ENCODE measurements at regions not wholly inside any gene's neighbourhood (a gene's known extent, or its start where the extent isn't known, plus 50 kb on each side); places are given as distances from the start of the nearest gene placed in this dataset.

DNA sequence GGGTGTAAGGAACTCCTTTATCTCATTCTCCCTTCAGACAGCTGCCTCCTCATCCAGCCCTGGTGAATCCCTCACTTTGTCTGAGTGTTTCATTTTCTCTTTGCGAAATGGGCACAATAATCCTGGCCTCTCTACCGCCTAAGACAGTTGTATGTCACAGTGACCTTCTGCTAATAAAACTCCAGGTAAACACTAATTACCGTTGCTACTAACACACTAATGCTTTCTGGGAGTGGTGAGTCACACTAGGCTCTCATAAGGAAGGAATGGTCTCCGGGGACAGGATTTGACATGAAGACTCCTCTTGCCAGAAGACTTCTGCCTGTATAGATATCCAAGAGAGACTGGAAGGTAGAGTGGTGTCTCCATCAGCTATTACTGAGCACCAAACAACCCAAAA lies 71.7 kb upstream of the SNRK start:
- Histone ChIP-seq H3K27me3 (peaks cover 0 to 6% of the 10 kb centered on the region in 2 donors), H3K4me3 (no peak overlapping the region), H3K36me3 (no peaks in the 10 kb centered on the region), H3K9me3 (no peaks in the 10 kb centered on the region), H3K27ac (no peak overlapping the region), H3K4me1 (peaks cover 0 to 11% (median 9%) of the 10 kb centered on the region in 4 donors)
- TF ChIP-seq, protein P1, sequence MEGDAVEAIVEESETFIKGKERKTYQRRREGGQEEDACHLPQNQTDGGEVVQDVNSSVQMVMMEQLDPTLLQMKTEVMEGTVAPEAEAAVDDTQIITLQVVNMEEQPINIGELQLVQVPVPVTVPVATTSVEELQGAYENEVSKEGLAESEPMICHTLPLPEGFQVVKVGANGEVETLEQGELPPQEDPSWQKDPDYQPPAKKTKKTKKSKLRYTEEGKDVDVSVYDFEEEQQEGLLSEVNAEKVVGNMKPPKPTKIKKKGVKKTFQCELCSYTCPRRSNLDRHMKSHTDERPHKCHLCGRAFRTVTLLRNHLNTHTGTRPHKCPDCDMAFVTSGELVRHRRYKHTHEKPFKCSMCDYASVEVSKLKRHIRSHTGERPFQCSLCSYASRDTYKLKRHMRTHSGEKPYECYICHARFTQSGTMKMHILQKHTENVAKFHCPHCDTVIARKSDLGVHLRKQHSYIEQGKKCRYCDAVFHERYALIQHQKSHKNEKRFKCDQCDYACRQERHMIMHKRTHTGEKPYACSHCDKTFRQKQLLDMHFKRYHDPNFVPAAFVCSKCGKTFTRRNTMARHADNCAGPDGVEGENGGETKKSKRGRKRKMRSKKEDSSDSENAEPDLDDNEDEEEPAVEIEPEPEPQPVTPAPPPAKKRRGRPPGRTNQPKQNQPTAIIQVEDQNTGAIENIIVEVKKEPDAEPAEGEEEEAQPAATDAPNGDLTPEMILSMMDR (IDR thresholded peaks at IDR 0.05), result no peak
- intact Hi-C loops (cut with DNase I; ENCODE audit: low total_unique reads), result no loop called here
- DNase-seq, result no peak

DNA sequence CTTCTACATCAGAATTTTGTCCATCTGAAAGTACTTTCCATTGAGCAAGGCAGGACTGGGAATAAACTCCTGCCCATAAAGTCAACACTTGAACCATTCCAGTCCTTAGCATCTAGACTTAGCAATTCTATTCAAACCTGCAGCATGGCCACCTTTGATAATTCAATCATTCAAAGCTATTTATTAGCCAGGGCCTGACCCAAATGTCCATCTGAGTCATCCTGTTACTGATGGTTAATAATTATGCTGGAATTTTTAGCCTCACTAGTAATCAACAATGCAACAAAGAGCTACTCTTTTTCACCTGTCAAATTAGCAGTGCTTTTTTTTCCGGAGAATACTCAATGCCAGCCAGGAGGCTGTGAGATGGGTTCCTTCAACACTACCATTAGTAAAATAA lies 72.7 kb upstream of the SNRK start:
- H3K27me3 ChIP-seq, result peaks cover 0 to 3% of the 10 kb centered on the region in 2 donors
- H3K4me3 ChIP-seq, result no peak overlapping the region
- TF ChIP-seq, protein P1 (IDR thresholded peaks at IDR 0.05), result no peak
- no peaks in the 10 kb centered on the region for H3K36me3 ChIP-seq
- H3K27ac ChIP-seq, result no peak overlapping the region
- DNase-seq, result no peak
- intact Hi-C loops (cut with DNase I; ENCODE audit: low total_unique reads), result no loop called here
- H3K4me1 ChIP-seq, result peaks cover 0 to 11% (median 9%) of the 10 kb centered on the region in 4 donors
- no peaks in the 10 kb centered on the region for H3K9me3 ChIP-seq

DNA sequence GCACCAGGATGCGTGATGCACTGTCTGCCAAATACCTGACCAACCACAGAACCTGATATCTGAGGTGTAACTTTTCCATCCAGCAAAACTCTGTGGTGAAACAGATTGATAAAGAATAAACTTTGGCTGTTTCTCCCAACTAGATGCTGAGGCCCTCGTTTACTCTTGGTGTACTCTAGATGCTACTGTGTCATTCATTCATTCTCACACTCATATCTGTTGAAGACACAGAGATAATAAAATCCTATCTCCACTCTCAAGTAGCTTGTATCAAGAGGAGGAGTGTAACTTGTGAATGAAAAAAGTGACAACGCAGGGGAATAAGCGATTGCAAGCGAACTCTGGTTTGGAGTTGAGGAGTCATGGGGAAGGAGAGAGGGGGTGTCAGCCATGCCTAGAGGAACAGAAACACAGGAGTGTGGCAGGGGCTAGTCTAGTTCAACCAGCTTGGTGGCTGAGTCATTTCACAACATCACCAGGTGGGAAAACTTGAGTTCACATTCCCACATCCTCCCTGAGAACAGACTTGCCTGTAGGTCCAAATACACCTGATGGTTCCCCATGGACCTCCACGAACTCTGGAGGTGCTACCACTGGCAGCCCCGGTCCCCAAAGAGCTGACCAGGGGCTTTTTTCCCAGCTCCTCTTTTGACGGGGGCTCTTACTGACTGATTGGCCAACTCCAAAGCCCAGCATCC lies 73.3 kb upstream of the SNRK start:
- no peak for DNase-seq
- no peaks in the 10 kb centered on the region for H3K36me3 ChIP-seq
- intact Hi-C loops (cut with DNase I; ENCODE audit: low total_unique reads), result no loop called here
- TF ChIP-seq, protein P1 (IDR thresholded peaks at IDR 0.05), result no peak
- peaks cover 0 to 11% (median 9%) of the 10 kb centered on the region in 4 donors for H3K4me1 ChIP-seq
- no peak overlapping the region for H3K4me3 ChIP-seq
- peaks cover 0 to 3% of the 10 kb centered on the region in 2 donors for H3K27me3 ChIP-seq
- no peaks in the 10 kb centered on the region for H3K9me3 ChIP-seq
- H3K27ac ChIP-seq, result no peak overlapping the region

DNA sequence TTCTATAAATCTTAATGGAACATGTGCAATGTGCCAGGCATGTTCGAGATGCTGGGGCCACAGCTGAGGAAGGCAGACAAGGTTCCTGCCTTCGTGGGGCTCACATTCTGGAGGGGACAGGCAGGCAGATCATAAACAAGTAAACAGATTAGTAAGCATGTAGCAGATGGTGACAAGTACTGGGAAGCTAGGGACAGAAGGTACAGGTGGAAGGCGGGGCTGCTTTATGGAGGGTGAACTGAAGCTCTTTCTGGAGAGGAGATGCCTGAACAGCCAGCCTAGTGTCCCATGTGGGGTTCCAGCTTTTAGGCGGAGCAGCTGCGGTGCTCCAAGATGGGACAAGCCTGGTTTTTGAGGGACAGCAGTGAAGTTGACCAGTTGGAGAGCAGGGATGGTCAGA lies 74.7 kb upstream of the SNRK start:
- no peak overlapping the region for H3K27ac ChIP-seq
- TF ChIP-seq, protein P1 (IDR thresholded peaks at IDR 0.05), result no peak
- no peaks in the 10 kb centered on the region for H3K36me3 ChIP-seq

DNA sequence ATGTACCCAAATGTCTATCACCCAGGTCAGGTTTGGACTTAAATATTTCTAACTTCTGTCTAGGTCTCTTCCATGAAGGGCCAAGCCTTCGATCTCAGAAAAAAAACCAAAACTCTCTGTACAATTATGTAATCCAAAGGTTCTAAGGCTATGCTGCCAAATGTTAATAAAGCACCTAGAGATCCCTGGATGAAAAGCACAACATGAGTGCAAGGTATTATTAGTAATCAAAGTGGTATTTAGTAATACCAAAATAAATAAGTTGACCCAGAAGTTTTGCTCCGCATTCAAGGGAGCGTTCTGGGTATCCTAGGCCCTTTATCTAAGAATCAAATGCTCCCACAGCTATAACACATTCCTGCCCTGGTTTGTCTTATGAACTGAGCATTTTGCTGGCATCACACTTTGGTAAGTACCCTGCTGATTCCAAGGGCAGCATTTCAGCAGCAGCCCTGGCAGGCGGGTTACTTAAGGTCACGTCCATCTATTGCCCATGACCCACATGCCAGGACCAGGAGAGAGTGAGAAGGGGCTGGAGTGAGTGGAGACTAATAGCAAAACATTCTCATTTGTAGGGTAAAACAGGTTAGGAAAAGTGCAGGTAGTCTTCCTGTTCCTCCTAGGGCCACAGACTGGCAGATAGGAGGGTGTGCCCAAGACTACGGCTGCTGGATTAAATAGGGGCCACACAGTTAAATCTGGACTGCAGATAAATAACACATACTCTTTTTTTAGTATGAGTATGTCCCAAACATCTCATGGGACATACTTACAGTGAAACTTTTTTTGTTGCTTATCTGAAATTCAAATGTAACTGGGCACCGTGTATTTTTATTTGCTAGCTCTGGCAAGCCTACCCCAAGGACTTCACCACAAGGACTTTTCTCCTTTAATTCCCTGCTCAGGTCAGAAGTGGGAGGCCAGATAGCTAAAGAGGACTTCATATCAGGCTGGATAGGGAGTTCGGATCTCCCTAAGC lies 76.0 kb upstream of the SNRK start:
- H3K36me3 ChIP-seq, result no peaks in the 10 kb centered on the region
- TF ChIP-seq, protein P1 (IDR thresholded peaks at IDR 0.05), result no peak
- H3K4me3 ChIP-seq, result no peak overlapping the region
- no peak for DNase-seq
- H3K27ac ChIP-seq, result no peak overlapping the region
- intact Hi-C loops (cut with DNase I; ENCODE audit: low total_unique reads), result no loop called here
- peaks cover 0 to 11% (median 9%) of the 10 kb centered on the region in 4 donors for H3K4me1 ChIP-seq
- H3K27me3 ChIP-seq, result peaks cover 0 to 3% of the 10 kb centered on the region in 2 donors
- no peaks in the 10 kb centered on the region for H3K9me3 ChIP-seq

More for the DNA sequence above, 74.7 kb upstream of the SNRK start:
- intact Hi-C loops (cut with DNase I; ENCODE audit: low total_unique reads), result no loop called here
- H3K4me3 ChIP-seq, result no peak overlapping the region
- peaks cover 0 to 3% of the 10 kb centered on the region in 2 donors for H3K27me3 ChIP-seq
- DNase-seq, result no peak
- H3K9me3 ChIP-seq, result no peaks in the 10 kb centered on the region
- peaks cover 0 to 11% (median 9%) of the 10 kb centered on the region in 4 donors for H3K4me1 ChIP-seq
